ENCODE measurements at regions not wholly inside any gene's neighbourhood (a gene's known extent, or its start where the extent isn't known, plus 50 kb on each side); places are given as distances from the start of the nearest gene placed in this dataset.

DNA sequence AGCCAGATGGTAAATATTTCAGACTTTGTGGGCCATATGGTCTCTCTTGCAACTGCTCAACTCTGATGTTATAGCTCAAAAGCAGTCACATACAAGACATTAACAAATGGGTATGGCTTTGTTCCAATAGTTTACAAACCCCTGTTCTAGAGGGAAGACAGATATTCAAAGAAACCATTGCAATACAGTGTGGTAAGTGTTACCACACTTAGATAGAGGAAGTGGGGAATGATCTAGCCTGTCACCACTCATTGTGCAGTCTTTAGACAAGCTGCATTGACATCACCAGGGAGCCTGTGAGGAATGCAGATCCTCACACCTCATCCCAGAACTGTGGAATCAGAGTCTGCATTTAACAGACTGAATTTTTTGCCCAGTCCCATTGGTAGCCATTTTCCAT is 80.0 kb upstream of the RGS6 start:
- Histone ChIP-seq H3K27ac (no peak overlapping the region), H3K36me3 (replicated peaks) (no peaks in the 10 kb centered on the region)
- no peak for DNase-seq

DNA sequence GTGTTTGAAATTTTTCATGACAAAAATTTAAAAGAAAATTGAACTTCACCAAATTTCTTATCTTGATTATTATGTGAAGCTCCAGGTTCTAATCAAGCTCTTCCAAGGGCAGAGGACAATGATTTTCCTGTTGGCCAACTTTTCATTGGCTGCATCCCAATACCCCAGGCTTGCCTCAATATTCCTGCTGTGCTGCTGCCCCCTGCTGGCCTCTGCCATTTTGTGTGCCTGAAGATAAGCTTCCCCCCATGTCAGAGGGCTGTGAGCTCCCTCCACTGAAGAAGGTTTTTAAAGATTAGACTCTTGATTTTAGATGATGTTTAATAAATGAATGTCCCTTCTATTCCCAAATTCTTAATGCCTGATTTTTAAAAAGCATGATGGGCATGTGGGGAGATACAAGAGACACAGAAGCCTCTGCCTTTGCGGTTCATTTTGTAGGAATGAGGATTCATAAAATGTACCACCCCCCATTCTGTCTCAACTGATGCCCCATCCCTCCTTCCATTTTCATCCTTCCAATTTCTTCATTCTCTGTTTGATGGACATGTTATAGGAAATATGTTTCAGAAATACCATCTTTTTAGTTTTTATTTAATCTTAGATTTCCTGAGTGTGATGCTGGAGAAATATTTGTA is 76.7 kb upstream of the RGS6 start:
- no peaks in the 10 kb centered on the region for H3K27me3 ChIP-seq (replicated peaks)
- H3K27ac ChIP-seq = no peak overlapping the region
- TF ChIP-seq, protein P1, sequence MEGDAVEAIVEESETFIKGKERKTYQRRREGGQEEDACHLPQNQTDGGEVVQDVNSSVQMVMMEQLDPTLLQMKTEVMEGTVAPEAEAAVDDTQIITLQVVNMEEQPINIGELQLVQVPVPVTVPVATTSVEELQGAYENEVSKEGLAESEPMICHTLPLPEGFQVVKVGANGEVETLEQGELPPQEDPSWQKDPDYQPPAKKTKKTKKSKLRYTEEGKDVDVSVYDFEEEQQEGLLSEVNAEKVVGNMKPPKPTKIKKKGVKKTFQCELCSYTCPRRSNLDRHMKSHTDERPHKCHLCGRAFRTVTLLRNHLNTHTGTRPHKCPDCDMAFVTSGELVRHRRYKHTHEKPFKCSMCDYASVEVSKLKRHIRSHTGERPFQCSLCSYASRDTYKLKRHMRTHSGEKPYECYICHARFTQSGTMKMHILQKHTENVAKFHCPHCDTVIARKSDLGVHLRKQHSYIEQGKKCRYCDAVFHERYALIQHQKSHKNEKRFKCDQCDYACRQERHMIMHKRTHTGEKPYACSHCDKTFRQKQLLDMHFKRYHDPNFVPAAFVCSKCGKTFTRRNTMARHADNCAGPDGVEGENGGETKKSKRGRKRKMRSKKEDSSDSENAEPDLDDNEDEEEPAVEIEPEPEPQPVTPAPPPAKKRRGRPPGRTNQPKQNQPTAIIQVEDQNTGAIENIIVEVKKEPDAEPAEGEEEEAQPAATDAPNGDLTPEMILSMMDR (IDR thresholded peaks at IDR 0.05; ENCODE audit: low read depth, low read length, missing control alignments) = peak; percentile 87
- in situ Hi-C loops (cut with HindIII; ENCODE audit: low pct_ligation_motif_present, low sequenced_read_pairs) = no loop called here
- peak; percentile 73 for DNase-seq
- no peaks in the 10 kb centered on the region for H3K36me3 ChIP-seq (replicated peaks)
- H3K4me3 ChIP-seq (ENCODE audit: low read depth, low read length) = no peak overlapping the region

More for the DNA sequence above, 80.0 kb upstream of the RGS6 start:
- no peaks in the 10 kb centered on the region for H3K27me3 ChIP-seq (replicated peaks)
- TF ChIP-seq, protein P1 (IDR thresholded peaks at IDR 0.05; ENCODE audit: low read depth, low read length, missing control alignments) = no peak
- H3K4me3 ChIP-seq (ENCODE audit: low read depth, low read length) = no peak overlapping the region
- in situ Hi-C loops (cut with HindIII; ENCODE audit: low pct_ligation_motif_present, low sequenced_read_pairs) = no loop called here

DNA sequence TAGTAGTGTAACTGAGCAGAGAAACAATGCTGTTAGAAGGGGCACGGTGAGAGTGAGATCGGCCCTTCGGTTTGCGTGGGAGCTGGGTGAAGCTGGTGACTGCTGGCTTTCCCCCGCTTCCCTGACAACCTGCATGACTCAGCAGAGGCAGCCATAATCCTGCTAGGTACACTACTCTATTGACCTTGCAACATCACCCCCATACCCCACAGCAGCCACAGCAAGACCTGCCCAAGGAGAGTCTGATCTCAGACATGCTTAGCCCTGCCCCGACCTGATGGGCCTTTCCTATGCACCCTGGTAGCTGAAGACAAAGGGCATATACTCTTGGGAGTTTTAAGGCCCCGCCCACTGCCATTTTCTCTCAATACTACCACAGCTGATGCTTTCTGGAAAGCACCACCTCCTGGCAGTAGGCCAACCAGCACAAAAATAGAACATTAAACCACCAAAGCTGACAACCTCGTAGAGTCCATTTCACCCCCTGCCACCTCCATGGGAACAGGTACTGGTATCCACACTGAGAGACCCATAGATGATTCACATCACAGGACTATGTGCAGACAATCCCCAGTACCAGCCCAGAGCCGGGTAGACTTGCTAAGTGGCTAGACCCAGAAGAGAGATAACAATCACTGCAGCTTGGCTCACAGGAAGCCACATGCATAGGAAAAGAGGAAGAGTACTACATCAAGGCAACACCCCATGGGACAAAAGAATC is 75.9 kb upstream of the RGS6 start:
- TF ChIP-seq, protein P1 (IDR thresholded peaks at IDR 0.05; ENCODE audit: low read depth, low read length, missing control alignments) = no peak
- no peaks in the 10 kb centered on the region for H3K36me3 ChIP-seq (replicated peaks)
- H3K27me3 ChIP-seq (replicated peaks) = no peaks in the 10 kb centered on the region
- no peak for DNase-seq
- no peak overlapping the region for H3K4me3 ChIP-seq (ENCODE audit: low read depth, low read length)
- in situ Hi-C loops (cut with HindIII; ENCODE audit: low pct_ligation_motif_present, low sequenced_read_pairs) = no loop called here
- H3K27ac ChIP-seq = no peak overlapping the region

DNA sequence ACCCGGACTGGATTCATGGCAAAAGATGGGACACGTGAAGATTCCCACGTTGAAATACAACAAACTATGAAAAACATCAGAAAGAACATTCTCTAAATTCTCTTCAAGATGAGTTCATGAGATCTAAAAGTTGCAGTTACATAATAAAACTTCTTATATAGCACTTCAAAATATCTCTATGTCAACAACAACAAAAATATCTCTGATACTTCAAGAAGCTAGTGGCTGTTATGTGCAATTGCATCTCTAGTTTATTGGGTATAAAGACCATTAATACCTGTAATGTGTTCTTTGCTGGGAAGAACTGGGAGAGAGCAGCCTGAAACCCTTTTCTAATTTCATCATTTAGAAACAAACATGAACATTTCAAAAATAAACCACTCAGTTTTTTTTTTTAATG is 69.2 kb upstream of the RGS6 start:
- in situ Hi-C loops (cut with HindIII; ENCODE audit: low pct_ligation_motif_present, low sequenced_read_pairs) = no loop called here
- no peak for DNase-seq
- Histone ChIP-seq H3K36me3 (replicated peaks) (no peaks in the 10 kb centered on the region), H3K27me3 (replicated peaks) (peaks cover 3% of the 10 kb centered on the region), H3K27ac (no peak overlapping the region), H3K4me3 (ENCODE audit: low read depth, low read length) (no peak overlapping the region)
- TF ChIP-seq, protein P1 (IDR thresholded peaks at IDR 0.05; ENCODE audit: low read depth, low read length, missing control alignments) = peak; percentile 9

DNA sequence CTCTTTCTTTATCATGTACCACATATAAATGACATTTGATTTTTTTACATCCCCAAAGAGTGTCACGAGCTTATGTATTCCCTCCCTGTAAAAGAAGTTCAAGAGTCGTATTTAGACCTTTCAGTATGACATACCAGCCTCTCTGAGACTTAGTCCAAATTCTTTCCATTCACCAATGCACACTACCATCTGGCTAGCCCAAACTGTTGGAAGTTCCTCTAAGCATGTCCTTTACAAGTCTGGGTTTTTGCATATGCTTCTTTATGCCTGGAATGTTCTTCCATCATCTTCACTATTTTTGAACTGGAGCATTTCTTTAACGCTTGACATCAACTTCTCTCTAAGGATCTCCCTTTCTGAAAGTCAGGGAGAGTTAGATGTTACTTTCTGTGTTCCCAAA is 68.5 kb upstream of the RGS6 start:
- H3K4me3 ChIP-seq (ENCODE audit: low read depth, low read length) = no peak overlapping the region
- in situ Hi-C loops (cut with HindIII; ENCODE audit: low pct_ligation_motif_present, low sequenced_read_pairs) = no loop called here
- no peak overlapping the region for H3K27ac ChIP-seq
- no peaks in the 10 kb centered on the region for H3K36me3 ChIP-seq (replicated peaks)
- TF ChIP-seq, protein P1 (IDR thresholded peaks at IDR 0.05; ENCODE audit: low read depth, low read length, missing control alignments) = no peak
- H3K27me3 ChIP-seq (replicated peaks) = peaks cover 3% of the 10 kb centered on the region
- no peak for DNase-seq

All from brain microvascular endothelial cell (primary cell).